Nephron (organoid): ENCODE measurements at regions not wholly inside any gene's neighbourhood (a gene's known extent, or its start where the extent isn't known, plus 50 kb on each side); places are given as distances from the start of the nearest gene placed in this dataset.
A peak's percentile ranks its signal among the peaks of the same experiment; 100 is the strongest.
"Not testable (repeated sequence)": the region's sequence is repeated elsewhere in the genome, so short reads cannot be mapped to it uniquely, and the experiment has no call there.

Experiments
- H3K27ac Mint-ChIP-seq, 3 experiments: 2 replicates each; pipeline ENCODE4 v1.8.0; 2020; ENCODE audit warnings: mixed read lengths in 3 of 3, mild to moderate bottlenecking in 2 of 3, moderate library complexity in 1 of 3
- H3K27me3 Mint-ChIP-seq: 2 replicates; pipeline ENCODE4 v1.8.0; 2021; ENCODE audit warnings: low read depth, mild to moderate bottlenecking, moderate library complexity, mixed read lengths
- H3K36me3 Mint-ChIP-seq: 2 replicates; pipeline ENCODE4 v1.8.0; 2020; ENCODE audit warnings: low read depth, mixed read lengths
- H3K4me1 Mint-ChIP-seq: 2 replicates; pipeline ENCODE4 v1.8.0; 2020; ENCODE audit warnings: mixed read lengths
- H3K4me3 Mint-ChIP-seq, 3 experiments: 2 replicates each; pipeline ENCODE4 v1.8.0; 2020; ENCODE audit warnings: mild to moderate bottlenecking in 3 of 3, mixed read lengths in 3 of 3, moderate library complexity in 2 of 3
- H3K9me3 Mint-ChIP-seq: 2 replicates; pipeline ENCODE4 v1.8.0; 2020; ENCODE audit warnings: mixed read lengths
- TF ChIP-seq, protein P1 (sequence below), 3 experiments: fragments of 200-600 bp; sonication (generic); IDR thresholded peaks; one replicate each; pipeline ENCODE4 v1.5.0; 2021; ENCODE audit warnings: antibody characterized with exemption in 3 of 3; ENCODE audit not compliant: unreplicated experiment in 3 of 3

GRCh38 chr5:126124706-126125345, 298.4 kb upstream of the GRAMD2B start:
- TF ChIP-seq, protein P1, sequence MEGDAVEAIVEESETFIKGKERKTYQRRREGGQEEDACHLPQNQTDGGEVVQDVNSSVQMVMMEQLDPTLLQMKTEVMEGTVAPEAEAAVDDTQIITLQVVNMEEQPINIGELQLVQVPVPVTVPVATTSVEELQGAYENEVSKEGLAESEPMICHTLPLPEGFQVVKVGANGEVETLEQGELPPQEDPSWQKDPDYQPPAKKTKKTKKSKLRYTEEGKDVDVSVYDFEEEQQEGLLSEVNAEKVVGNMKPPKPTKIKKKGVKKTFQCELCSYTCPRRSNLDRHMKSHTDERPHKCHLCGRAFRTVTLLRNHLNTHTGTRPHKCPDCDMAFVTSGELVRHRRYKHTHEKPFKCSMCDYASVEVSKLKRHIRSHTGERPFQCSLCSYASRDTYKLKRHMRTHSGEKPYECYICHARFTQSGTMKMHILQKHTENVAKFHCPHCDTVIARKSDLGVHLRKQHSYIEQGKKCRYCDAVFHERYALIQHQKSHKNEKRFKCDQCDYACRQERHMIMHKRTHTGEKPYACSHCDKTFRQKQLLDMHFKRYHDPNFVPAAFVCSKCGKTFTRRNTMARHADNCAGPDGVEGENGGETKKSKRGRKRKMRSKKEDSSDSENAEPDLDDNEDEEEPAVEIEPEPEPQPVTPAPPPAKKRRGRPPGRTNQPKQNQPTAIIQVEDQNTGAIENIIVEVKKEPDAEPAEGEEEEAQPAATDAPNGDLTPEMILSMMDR (IDR thresholded peaks at IDR 0.05; ENCODE audit: unreplicated experiment in 3 of 3), result no peak
- peaks cover 32% of the 10 kb centered on the region for H3K4me1 Mint-ChIP-seq
- H3K27ac Mint-ChIP-seq, result peak overlapping the region in 2 of 3 experiments; percentile 18 to 33
- H3K36me3 Mint-ChIP-seq, result no peaks in the 10 kb centered on the region
- H3K4me3 Mint-ChIP-seq, result no peak overlapping the region
- no peaks in the 10 kb centered on the region for H3K27me3 Mint-ChIP-seq
- peaks cover 7% of the 10 kb centered on the region for H3K9me3 Mint-ChIP-seq

- Mint-ChIP-seq H3K4me1 (peaks cover 32% of the 10 kb centered on the region), H3K27me3 (no peaks in the 10 kb centered on the region), H3K4me3 (no peak overlapping the region), H3K36me3 (no peaks in the 10 kb centered on the region), H3K9me3 (peaks cover 7% of the 10 kb centered on the region), H3K27ac (peak overlapping the region in 1 of 3 experiments; percentile 33)
- TF ChIP-seq, protein P1 (IDR thresholded peaks at IDR 0.05; ENCODE audit: unreplicated experiment in 3 of 3), result no peak
Measured at GRCh38 chr5:126125407-126125806, 297.8 kb upstream of the GRAMD2B start.

DNA sequence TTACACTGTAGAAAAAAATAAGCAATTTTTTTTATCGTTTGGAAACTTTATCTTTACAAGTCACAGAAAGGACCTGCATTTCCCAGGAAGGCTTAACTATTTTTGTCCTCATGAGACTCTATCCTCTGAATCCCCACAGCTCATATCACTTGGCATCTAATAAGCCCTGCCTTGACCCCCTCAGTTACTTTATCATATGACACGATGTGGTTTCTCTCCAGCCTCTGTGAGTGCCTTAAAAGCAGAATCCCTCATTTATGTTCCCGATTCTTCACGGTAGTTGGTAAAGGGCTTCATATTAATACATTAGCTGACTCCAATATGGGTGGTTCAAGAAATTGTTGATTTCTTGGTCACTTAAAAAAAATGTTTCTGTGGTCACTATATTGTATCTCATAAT, 296.6 kb upstream of the GRAMD2B start:
- TF ChIP-seq, protein P1 (IDR thresholded peaks at IDR 0.05; ENCODE audit: unreplicated experiment in 3 of 3), result no peak
- Mint-ChIP-seq H3K27ac (no peak overlapping the region), H3K4me1 (peaks cover 32% of the 10 kb centered on the region), H3K27me3 (no peaks in the 10 kb centered on the region), H3K9me3 (peaks cover 7% of the 10 kb centered on the region), H3K36me3 (no peaks in the 10 kb centered on the region), H3K4me3 (no peak overlapping the region)

DNA sequence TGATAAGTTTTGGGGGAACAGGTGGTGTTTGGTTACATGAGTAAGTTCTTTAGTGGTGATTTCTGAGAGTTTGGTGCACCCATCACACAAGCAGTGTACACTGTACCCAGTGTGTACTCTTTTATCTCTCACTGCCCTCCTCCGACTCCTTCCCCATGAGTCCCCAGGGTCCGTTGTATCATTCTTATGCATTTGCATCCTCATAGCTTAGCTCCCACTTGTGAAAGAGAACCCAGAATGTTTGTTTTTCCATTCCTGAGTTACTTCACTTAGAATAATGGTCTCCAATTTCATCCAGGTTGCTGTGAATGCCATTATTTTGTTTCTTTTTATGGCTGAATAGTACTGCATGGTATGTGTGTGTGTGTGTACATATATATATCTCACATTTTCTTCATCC, 295.8 kb upstream of the GRAMD2B start:
- H3K27me3 Mint-ChIP-seq, H3K27ac Mint-ChIP-seq, H3K4me3 Mint-ChIP-seq, H3K36me3 Mint-ChIP-seq: not testable (repeated sequence)
- Mint-ChIP-seq H3K4me1 (peaks cover 32% of the 10 kb centered on the region), H3K9me3 (peaks cover 11% of the 10 kb centered on the region)

GRCh38 chr5:126129431-126129830, 293.8 kb upstream of the GRAMD2B start:
- Mint-ChIP-seq H3K36me3 (no peaks in the 10 kb centered on the region), H3K9me3 (peaks cover 19% of the 10 kb centered on the region), H3K27me3 (no peaks in the 10 kb centered on the region), H3K27ac (no peak overlapping the region), H3K4me3 (no peak overlapping the region), H3K4me1 (peaks cover 22% of the 10 kb centered on the region)
- TF ChIP-seq, protein P1 (IDR thresholded peaks at IDR 0.05; ENCODE audit: unreplicated experiment in 3 of 3), result no peak

DNA sequence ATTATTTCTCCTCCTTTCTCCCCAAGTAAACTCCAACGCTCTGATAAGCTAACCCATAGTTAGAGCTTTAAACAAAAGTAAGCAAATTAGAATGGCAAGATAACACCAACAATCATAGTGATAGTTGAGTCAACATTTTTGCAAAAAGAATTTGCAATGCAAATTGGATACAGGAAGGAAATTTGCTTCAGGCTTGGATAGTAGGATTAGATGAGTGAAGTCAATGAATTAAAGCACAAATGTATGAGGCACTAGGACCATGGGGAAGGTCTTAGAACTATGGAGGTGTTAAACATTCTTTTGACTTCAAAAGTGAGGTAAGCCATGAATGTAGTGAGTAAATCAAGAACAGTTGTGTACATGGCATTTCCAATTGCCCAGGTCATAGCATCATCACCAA, 289.8 kb upstream of the GRAMD2B start:
- Mint-ChIP-seq H3K27ac (no peak overlapping the region), H3K9me3 (peaks cover 21% of the 10 kb centered on the region), H3K27me3 (no peaks in the 10 kb centered on the region), H3K36me3 (no peaks in the 10 kb centered on the region), H3K4me1 (peaks cover 16% of the 10 kb centered on the region), H3K4me3 (no peak overlapping the region)
- TF ChIP-seq, protein P1 (IDR thresholded peaks at IDR 0.05; ENCODE audit: unreplicated experiment in 3 of 3), result no peak
